GM12873 (cell line): ENCODE measurements at regions not wholly inside any gene's neighbourhood (a gene's known extent, or its start where the extent isn't known, plus 50 kb on each side); places are given as distances from the start of the nearest gene placed in this dataset.
A peak's percentile ranks its signal among the peaks of the same experiment; 100 is the strongest.

Experiments
- TF ChIP-seq, protein P1 (sequence below): IDR thresholded peaks from 2 replicates; pipeline ENCODE4 v1.5.1; 2012; ENCODE audit warnings: low read depth, mild to moderate bottlenecking, moderate library complexity, low read length, control low read depth; ENCODE audit not compliant: insufficient read depth; ENCODE audit errors: missing control alignments

GRCh38 chr22:22761606-22761962 is 117.2 kb downstream of the GGTLC2 start:
- TF ChIP-seq, protein P1, sequence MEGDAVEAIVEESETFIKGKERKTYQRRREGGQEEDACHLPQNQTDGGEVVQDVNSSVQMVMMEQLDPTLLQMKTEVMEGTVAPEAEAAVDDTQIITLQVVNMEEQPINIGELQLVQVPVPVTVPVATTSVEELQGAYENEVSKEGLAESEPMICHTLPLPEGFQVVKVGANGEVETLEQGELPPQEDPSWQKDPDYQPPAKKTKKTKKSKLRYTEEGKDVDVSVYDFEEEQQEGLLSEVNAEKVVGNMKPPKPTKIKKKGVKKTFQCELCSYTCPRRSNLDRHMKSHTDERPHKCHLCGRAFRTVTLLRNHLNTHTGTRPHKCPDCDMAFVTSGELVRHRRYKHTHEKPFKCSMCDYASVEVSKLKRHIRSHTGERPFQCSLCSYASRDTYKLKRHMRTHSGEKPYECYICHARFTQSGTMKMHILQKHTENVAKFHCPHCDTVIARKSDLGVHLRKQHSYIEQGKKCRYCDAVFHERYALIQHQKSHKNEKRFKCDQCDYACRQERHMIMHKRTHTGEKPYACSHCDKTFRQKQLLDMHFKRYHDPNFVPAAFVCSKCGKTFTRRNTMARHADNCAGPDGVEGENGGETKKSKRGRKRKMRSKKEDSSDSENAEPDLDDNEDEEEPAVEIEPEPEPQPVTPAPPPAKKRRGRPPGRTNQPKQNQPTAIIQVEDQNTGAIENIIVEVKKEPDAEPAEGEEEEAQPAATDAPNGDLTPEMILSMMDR = no peak

- TF ChIP-seq, protein P1 = no peak
Observed at GRCh38 chr22:22761963-22762772, 117.8 kb downstream of the GGTLC2 start.

GRCh38 chr22:22763512-22763911 is 119.1 kb downstream of the GGTLC2 start:
- TF ChIP-seq, protein P1 = no peak

DNA sequence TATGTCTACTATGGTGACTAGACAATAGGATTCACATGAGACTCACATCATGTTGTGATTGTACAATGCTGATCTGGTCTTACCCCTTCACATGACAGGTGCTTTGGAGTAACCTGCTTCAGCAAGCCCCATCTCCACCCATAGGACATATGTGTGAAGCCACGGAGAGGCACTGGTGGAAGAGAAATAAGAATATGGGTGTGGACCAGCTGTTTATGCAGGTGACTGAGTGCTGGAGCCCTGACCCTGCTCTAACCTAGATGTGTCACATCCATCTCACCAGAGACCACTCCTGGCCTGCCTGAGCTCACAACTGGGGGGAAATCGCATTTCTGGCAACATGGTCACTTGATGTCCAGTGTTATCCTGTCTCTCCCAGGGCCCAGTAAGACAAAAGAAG is 119.7 kb downstream of the GGTLC2 start:
- TF ChIP-seq, protein P1 = no peak

DNA sequence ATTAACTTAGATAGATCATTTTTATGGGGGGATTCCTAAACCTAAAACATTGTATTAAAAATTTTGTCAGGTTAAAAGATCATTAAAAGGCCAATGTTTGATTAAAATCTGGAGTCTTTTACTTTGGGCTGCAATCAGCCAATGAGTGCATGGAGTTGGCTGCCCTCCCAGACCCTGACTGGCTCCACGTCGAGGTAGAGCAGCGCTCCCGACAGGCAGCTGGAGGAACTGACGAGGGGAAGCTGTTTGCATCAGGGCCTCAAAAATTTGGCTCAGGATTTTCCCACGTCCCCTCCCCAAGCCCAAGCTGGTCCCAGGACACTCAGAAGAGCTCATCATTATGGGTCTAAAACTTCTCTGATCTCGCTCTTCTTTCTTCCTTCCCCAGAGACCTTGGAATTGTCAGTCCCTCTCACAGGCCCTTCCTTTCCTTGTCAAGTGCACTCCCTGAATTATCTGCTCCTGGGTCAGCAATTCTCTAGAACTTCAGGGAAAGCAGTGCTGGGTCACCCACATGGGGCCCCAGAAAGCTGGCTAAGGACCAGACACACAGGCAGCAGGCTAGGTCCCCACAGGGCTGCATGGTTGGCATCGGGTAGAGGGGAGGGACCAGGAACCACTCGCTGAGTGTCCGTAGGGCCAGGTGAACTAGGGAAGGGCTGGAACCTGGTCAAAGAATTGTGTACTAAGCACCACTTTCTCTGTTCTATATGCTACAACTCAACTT is 119.6 kb upstream of the IGLL5 start:
- TF ChIP-seq, protein P1 = peak; percentile 27

- TF ChIP-seq, protein P1 = no peak
Observed at GRCh38 chr22:22768885-22769284, 118.7 kb upstream of the IGLL5 start.

GRCh38 chr22:22769434-22770279 is 118.0 kb upstream of the IGLL5 start:
- TF ChIP-seq, protein P1 = no peak
